Thyroid gland (tissue), 4 donors: ENCODE measurements at regions not wholly inside any gene's neighbourhood (a gene's known extent, or its start where the extent isn't known, plus 50 kb on each side); places are given as distances from the start of the nearest gene placed in this dataset.

Experiments used
- POLR2A ChIP-seq, 2 donors: fragments of 450-650 bp; IDR thresholded peaks; one replicate each; pipeline ENCODE4 v1.6.1; 2017; ENCODE audit warnings: antibody characterized with exemption in 2 of 2, mild to moderate bottlenecking in 2 of 2, moderate library complexity in 1 of 2
- TF ChIP-seq, protein P1 (sequence below), 6 experiments: fragments of 200-600 bp in 3 of 6; fragments of 450-650 bp in 3 of 6; sonication (generic) in 3 of 6; IDR thresholded peaks; one replicate each; pipeline ENCODE4 v1.5.1; 2016 to 2019; ENCODE audit warnings: antibody characterized with exemption in 6 of 6, mild to moderate bottlenecking in 2 of 6, inconsistent platforms in 1 of 6, moderate library complexity in 1 of 6

DNA sequence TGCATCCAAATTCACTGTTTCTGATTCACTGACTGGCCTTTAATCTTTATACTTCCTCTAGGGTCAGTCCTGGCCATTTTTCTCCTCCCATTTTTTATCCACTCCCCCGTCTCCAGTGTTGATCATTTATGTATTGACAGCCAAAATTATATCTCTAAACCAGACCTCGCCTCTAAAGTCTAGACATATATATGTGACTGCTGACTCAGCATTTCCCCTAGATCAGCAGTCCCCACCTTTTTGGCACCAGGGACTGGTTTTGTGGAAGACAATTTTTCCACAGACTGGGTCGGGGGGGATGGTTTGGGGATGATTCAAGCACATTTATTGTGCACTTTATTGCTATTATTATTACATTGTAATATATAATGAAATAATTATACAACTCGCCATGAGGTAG is 88.3 kb upstream of the DAAM1 start:
- no peak for TF ChIP-seq POLR2A (IDR thresholded peaks at IDR 0.05)
- TF ChIP-seq, protein P1, sequence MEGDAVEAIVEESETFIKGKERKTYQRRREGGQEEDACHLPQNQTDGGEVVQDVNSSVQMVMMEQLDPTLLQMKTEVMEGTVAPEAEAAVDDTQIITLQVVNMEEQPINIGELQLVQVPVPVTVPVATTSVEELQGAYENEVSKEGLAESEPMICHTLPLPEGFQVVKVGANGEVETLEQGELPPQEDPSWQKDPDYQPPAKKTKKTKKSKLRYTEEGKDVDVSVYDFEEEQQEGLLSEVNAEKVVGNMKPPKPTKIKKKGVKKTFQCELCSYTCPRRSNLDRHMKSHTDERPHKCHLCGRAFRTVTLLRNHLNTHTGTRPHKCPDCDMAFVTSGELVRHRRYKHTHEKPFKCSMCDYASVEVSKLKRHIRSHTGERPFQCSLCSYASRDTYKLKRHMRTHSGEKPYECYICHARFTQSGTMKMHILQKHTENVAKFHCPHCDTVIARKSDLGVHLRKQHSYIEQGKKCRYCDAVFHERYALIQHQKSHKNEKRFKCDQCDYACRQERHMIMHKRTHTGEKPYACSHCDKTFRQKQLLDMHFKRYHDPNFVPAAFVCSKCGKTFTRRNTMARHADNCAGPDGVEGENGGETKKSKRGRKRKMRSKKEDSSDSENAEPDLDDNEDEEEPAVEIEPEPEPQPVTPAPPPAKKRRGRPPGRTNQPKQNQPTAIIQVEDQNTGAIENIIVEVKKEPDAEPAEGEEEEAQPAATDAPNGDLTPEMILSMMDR (IDR thresholded peaks at IDR 0.05) = no peak
